GM12801 (cell line): ENCODE measurements at regions not wholly inside any gene's neighbourhood (a gene's known extent, or its start where the extent isn't known, plus 50 kb on each side); places are given as distances from the start of the nearest gene placed in this dataset.

Experiments
- TF ChIP-seq, protein P1 (sequence below): IDR thresholded peaks from one replicate; pipeline ENCODE4 v1.5.1; 2011; ENCODE audit warnings: control low read depth; ENCODE audit not compliant: insufficient read length; ENCODE audit errors: extremely low read depth

DNA sequence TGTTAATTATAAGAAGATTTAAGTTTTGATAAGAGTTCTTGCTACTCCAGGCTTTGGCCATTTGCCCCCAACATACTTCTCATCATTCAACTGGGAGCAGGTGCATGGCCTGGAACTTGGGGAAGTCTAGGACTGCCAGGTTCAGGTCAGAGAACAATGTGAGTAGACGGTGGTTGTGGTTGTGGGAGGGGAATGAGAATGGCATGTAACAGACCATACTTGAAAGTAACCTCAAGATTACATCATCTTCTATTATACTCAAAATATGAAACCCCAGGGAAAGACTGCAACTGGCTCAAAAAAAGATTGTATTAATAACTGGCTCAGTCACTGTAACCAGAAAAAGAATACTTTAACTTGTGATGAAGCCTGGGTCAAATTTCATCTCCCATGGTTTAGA lies 364.9 kb upstream of the DPPA4 start:
- TF ChIP-seq, protein P1, sequence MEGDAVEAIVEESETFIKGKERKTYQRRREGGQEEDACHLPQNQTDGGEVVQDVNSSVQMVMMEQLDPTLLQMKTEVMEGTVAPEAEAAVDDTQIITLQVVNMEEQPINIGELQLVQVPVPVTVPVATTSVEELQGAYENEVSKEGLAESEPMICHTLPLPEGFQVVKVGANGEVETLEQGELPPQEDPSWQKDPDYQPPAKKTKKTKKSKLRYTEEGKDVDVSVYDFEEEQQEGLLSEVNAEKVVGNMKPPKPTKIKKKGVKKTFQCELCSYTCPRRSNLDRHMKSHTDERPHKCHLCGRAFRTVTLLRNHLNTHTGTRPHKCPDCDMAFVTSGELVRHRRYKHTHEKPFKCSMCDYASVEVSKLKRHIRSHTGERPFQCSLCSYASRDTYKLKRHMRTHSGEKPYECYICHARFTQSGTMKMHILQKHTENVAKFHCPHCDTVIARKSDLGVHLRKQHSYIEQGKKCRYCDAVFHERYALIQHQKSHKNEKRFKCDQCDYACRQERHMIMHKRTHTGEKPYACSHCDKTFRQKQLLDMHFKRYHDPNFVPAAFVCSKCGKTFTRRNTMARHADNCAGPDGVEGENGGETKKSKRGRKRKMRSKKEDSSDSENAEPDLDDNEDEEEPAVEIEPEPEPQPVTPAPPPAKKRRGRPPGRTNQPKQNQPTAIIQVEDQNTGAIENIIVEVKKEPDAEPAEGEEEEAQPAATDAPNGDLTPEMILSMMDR, result no peak

DNA sequence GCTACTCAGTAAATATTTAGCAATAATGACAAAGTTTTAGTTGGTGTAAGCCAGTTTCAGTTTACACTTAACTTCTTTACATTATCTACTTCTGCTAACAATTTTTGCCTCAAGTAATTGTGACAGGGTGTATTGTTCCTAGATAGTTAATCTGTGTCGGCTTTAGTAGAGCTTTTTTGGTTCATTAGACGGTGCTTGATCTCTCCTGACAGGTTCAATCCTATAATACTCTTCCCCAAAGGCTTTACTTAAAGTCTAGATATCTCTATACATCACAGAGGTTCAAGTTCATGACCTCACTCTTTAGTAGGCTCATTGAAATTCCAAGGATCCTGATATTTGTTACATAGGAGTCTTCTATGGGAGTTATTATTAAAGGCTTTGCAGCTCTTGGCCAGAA lies 365.6 kb upstream of the DPPA4 start:
- TF ChIP-seq, protein P1, result no peak

DNA sequence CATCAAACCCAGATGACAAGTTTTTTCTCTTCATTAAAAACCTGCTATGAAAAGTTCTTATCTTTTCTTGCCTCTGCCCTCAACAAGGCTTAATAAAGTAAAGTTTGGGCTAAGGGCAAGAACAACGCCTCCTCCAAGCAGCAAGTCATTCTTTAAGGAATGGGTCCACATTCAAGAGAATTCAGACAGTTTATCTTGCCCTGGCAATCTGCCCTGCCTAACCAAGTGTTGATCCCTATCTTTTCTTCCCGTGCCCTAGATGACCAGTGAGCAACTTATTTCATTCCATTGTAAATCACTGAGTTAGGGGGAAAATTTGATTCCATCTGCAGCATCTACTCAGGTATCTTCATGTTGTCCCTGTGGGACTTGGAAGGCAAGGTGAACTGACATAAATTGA lies 370.3 kb upstream of the DPPA4 start:
- TF ChIP-seq, protein P1, result no peak

- TF ChIP-seq, protein P1, result no peak
These were observed 375.9 kb upstream of the DPPA4 start for GRCh38 chr3:109713288-109713687.

- TF ChIP-seq, protein P1, result no peak
These were observed 378.4 kb upstream of the DPPA4 start for GRCh38 chr3:109715707-109716106.

DNA sequence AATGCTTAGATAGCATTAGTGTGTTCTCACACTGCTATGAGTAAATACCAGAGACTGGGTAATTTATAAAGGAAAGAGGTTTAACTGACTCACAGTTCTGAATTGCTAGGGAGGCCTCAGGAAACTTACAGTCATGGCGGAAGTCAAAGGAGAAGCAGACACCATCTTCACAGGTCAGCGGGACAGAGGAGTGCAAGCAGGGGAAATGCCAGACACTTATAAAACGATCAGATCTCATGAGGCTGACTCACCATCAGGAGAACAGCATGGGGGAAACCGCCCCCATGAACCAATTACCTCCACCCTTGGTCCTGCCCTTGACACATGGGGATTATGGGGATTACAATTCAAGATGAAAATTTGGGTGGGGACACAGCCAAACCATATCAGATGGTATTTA lies 381.5 kb upstream of the DPPA4 start:
- TF ChIP-seq, protein P1, result no peak

DNA sequence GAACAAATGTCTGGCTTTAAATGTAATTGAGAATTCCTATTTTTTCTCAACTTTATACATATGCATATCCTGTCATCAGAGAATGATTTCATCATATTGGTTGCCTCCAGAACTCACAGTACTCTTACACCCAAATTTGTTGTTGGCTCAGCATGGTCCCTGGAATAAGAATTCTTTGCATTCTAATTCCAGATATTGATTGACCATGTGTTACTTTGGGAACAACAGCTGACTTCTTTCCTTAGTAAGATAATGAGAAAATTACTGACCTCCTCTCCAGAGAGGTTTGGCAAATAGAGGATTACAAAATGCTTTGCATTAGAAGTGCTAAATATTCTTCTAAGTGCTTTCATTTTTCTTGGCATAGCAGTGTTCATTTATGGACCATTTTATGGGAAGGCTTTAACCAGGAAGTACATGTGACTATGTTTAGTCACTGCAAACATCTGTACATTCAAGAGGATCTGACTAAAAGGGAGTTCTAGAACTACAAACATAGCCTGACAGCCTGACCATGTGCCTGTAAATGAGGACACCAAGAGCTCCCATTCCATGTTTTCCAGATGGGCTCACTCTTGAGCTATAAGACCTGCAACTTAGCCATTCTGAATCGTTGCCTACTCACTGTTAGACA lies 391.6 kb upstream of the DPPA4 start:
- TF ChIP-seq, protein P1, result no peak
